ENCODE measurements at regions not wholly inside any gene's neighbourhood (a gene's known extent, or its start where the extent isn't known, plus 50 kb on each side); places are given as distances from the start of the nearest gene placed in this dataset.

DNA sequence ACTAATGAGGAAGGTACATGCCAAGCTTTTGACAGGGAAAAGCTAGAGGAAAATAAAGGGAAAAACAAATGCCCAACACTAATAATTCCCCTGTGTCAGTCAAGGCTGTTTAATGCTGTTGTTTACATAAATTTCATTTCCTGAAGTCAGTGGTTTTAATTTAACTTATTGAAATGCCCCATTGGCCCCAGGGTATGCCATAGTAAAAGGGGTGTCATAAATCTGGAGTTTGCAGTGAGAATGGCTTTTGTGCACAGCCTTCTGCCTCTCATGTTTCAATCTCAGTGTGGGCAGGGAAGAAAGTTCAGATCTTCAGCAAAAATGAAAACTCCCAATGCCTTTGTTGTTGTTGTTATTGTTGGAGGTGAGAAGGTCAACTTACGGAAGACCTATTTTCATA is 550.1 kb upstream of the DCC start:
- POLR2A ChIA-PET (ENCODE audit: unreplicated experiment) = no interaction called here
- CTCF ChIA-PET = no interaction called here
- H3K9me3 ChIP-seq (ENCODE audit: low read length) = no peaks in the 10 kb centered on the region
- H3K4me3 ChIP-seq (ENCODE audit: low read length) = no peak overlapping the region
- no peak overlapping the region for H3K4me2 ChIP-seq (ENCODE audit: low read length)
- no peak for ATAC-seq
- intact Hi-C loops (cut with micrococcal nuclease) = no loop called here
- TF ChIP-seq, protein P1, sequence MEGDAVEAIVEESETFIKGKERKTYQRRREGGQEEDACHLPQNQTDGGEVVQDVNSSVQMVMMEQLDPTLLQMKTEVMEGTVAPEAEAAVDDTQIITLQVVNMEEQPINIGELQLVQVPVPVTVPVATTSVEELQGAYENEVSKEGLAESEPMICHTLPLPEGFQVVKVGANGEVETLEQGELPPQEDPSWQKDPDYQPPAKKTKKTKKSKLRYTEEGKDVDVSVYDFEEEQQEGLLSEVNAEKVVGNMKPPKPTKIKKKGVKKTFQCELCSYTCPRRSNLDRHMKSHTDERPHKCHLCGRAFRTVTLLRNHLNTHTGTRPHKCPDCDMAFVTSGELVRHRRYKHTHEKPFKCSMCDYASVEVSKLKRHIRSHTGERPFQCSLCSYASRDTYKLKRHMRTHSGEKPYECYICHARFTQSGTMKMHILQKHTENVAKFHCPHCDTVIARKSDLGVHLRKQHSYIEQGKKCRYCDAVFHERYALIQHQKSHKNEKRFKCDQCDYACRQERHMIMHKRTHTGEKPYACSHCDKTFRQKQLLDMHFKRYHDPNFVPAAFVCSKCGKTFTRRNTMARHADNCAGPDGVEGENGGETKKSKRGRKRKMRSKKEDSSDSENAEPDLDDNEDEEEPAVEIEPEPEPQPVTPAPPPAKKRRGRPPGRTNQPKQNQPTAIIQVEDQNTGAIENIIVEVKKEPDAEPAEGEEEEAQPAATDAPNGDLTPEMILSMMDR (conservative IDR thresholded peaks at IDR 0.05; ENCODE audit: low read depth, low read length) = no peak
- no peak for TF ChIP-seq EZH2 (IDR thresholded peaks at IDR 0.05; ENCODE audit: low read length, unreplicated experiment)
- no peak for TF ChIP-seq EZH2phosphoT487 (IDR thresholded peaks at IDR 0.05; ENCODE audit: borderline replicate concordance, low read length)
- H3K4me1 ChIP-seq (ENCODE audit: insufficient read depth, low read length) = no peaks in the 10 kb centered on the region
- H3K79me2 ChIP-seq (ENCODE audit: low read length) = no peaks in the 10 kb centered on the region
- no peak overlapping the region for H3K9ac ChIP-seq (ENCODE audit: low read length)
- H3K27me3 ChIP-seq (ENCODE audit: low read length) = no peaks in the 10 kb centered on the region
- no TSS peak for BruUV-seq (replicated peaks)
- no peaks in the 10 kb centered on the region for H3K36me3 ChIP-seq (ENCODE audit: low read depth, low read length)
- H4K20me1 ChIP-seq (ENCODE audit: low read length) = no peaks in the 10 kb centered on the region
- no peaks in the 10 kb centered on the region for H3F3A ChIP-seq (ENCODE audit: low read length, unreplicated experiment)
- H2AFZ ChIP-seq (ENCODE audit: low read length) = no peak overlapping the region
- H3K27ac ChIP-seq (ENCODE audit: low read length) = no peak overlapping the region
- H3K9me2 ChIP-seq (replicated peaks; ENCODE audit: low read length) = no peaks in the 10 kb centered on the region
- no peak for DNase-seq

DNA sequence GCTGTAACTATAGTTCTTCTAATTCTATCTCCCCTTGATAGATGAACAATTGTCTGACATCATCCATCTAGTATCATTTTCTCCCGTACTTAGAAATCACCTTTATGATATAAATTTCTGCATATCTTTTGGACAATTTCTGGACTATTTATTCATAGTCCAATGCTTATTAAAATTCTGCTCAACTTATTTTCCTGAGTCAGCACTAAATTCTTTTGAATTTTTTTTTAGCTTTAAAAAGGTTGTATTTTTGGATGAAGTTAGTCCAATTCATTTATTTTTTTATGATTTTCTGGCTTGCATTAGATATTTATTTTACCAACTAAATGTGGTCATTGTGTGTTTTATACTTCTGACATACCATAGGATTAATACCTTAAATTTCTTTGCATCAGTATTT is 538.5 kb upstream of the DCC start:
- Histone ChIP-seq H3K27me3 (ENCODE audit: low read length) (no peaks in the 10 kb centered on the region), H3K9ac (ENCODE audit: low read length) (no peak overlapping the region), H3K4me2 (ENCODE audit: low read length) (no peak overlapping the region), H3K9me3 (ENCODE audit: low read length) (no peaks in the 10 kb centered on the region), H3F3A (ENCODE audit: low read length, unreplicated experiment) (no peaks in the 10 kb centered on the region), H3K27ac (ENCODE audit: low read length) (no peak overlapping the region), H3K36me3 (ENCODE audit: low read depth, low read length) (no peaks in the 10 kb centered on the region), H4K20me1 (ENCODE audit: low read length) (no peaks in the 10 kb centered on the region), H3K4me1 (ENCODE audit: insufficient read depth, low read length) (no peaks in the 10 kb centered on the region), H2AFZ (ENCODE audit: low read length) (no peak overlapping the region), H3K79me2 (ENCODE audit: low read length) (no peaks in the 10 kb centered on the region), H3K9me2 (replicated peaks; ENCODE audit: low read length) (no peaks in the 10 kb centered on the region), H3K4me3 (ENCODE audit: low read length) (no peak overlapping the region)
- ChIA-PET POLR2A (ENCODE audit: unreplicated experiment) (no interaction called here), CTCF (no interaction called here)
- TF ChIP-seq EZH2 (IDR thresholded peaks at IDR 0.05; ENCODE audit: low read length, unreplicated experiment) = no peak
- TF ChIP-seq EZH2phosphoT487 (IDR thresholded peaks at IDR 0.05; ENCODE audit: borderline replicate concordance, low read length) = no peak
- TF ChIP-seq, protein P1 (conservative IDR thresholded peaks at IDR 0.05; ENCODE audit: low read depth, low read length) = no peak
- intact Hi-C loops (cut with micrococcal nuclease) = no loop called here
- no TSS peak for BruUV-seq (replicated peaks)
- DNase-seq = no peak
- no peak for ATAC-seq

DNA sequence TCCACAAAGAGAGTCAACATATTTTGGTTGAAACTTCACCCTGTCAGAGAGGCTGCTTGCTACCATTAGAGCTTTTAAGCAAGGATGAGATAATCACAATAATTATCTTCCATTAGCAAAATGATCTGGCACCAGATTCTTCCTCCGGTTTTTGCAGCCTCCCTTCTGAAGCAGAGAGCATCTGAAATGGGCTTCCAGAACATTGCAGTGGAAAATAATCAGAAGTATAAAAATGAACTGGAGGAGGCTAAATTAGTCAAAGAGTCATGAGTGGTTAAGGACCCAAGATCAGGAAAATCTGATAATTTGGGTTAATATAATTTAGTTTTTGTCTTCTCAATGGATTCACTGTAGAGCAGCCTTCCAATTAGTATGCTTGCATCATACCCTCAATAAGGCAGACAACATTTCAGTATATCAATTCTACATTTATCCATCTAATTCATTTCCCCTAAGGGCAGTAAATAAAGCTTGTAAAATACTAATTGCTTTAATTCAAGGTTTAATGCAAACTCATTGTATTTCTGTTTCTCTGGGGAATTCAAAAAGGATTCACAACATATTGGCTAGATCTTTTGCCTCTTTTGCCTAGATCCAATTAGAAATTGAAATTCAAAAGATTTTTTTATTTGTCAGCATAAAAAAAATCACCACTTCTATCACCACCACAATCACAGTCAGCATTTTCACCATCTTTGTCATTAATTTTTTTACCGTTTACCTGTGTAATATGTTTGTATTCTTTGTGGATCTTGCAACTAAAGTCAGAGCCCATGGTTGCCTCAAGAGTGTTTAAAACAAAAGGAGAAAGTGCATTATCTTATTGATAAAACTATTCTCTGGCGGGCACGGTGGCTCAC is 537.2 kb upstream of the DCC start:
- no peaks in the 10 kb centered on the region for H3K9me3 ChIP-seq (ENCODE audit: low read length)
- no peaks in the 10 kb centered on the region for H4K20me1 ChIP-seq (ENCODE audit: low read length)
- no peaks in the 10 kb centered on the region for H3K36me3 ChIP-seq (ENCODE audit: low read depth, low read length)
- CTCF ChIA-PET = no interaction called here
- BruUV-seq (replicated peaks) = no TSS peak
- no peaks in the 10 kb centered on the region for H3K79me2 ChIP-seq (ENCODE audit: low read length)
- H3F3A ChIP-seq (ENCODE audit: low read length, unreplicated experiment) = no peaks in the 10 kb centered on the region
- POLR2A ChIA-PET (ENCODE audit: unreplicated experiment) = no interaction called here
- DNase-seq (no peak), ATAC-seq (no peak)
- intact Hi-C loops (cut with micrococcal nuclease) = no loop called here
- H3K4me3 ChIP-seq (ENCODE audit: low read length) = no peak overlapping the region
- H3K27me3 ChIP-seq (ENCODE audit: low read length) = no peaks in the 10 kb centered on the region
- H3K9me2 ChIP-seq (replicated peaks; ENCODE audit: low read length) = no peaks in the 10 kb centered on the region
- no peak for TF ChIP-seq EZH2 (IDR thresholded peaks at IDR 0.05; ENCODE audit: low read length, unreplicated experiment)
- TF ChIP-seq, protein P1 (conservative IDR thresholded peaks at IDR 0.05; ENCODE audit: low read depth, low read length) = no peak
- no peak overlapping the region for H3K9ac ChIP-seq (ENCODE audit: low read length)
- H2AFZ ChIP-seq (ENCODE audit: low read length) = no peak overlapping the region
- H3K27ac ChIP-seq (ENCODE audit: low read length) = no peak overlapping the region
- no peaks in the 10 kb centered on the region for H3K4me1 ChIP-seq (ENCODE audit: insufficient read depth, low read length)
- H3K4me2 ChIP-seq (ENCODE audit: low read length) = no peak overlapping the region
